HCT116 (cell line): ENCODE measurements at regions not wholly inside any gene's neighbourhood (a gene's known extent, or its start where the extent isn't known, plus 50 kb on each side); places are given as distances from the start of the nearest gene placed in this dataset.
A peak's percentile ranks its signal among the peaks of the same experiment; 100 is the strongest.

Experiments
- ATAC-seq: fragments of 200-7000 bp; cut with Tn5 transposase; 2 replicates; pipeline ENCODE4 v1.9.1; 2020; ENCODE audit warnings: mild to moderate bottlenecking, moderate library complexity
- BruUV-seq: library from RNA; stranded (reverse); fragments of 400-500 nt; replicated peaks from 2 replicates; lab custom pipeline; 2021; lab: Mats Ljungman, UMichigan
- CTCF ChIA-PET: fragments of 300-600 bp; sonication (Branson Sonifier 250); formaldehyde crosslinking; loops from one replicate; lab custom pipeline; 2021; ENCODE audit warnings: antibody characterized with exemption; lab: Charles Lee
- POLR2A ChIA-PET: fragments of 300-600, 350-600 bp; sonication (Branson Sonifier 250); formaldehyde crosslinking; loops from one replicate; lab custom pipeline; 2021; ENCODE audit warnings: antibody characterized with exemption; lab: Charles Lee
- RAD21 ChIA-PET, 2 experiments: fragments of 300-600 bp; sonication (Branson Sonifier 250); formaldehyde crosslinking; loops; one replicate each; lab custom pipeline; 2023; ENCODE audit warnings: low total read pairs in 2 of 2; ENCODE audit not compliant: uncharacterized antibody in 2 of 2, unreplicated experiment in 2 of 2, low non-redundant PET in 1 of 2; lab: Charles Lee
- DNase-seq: peaks from one replicate; pipeline ENCODE4 v3.0.0-alpha.2; 2010; ENCODE audit warnings: low read depth, low spot score
- H2AFZ ChIP-seq: fragments of 200-600 bp; shearing (Covaris generic), sonication (generic); 2 replicates; pipeline ENCODE4 v1.6.1; 2017; ENCODE audit warnings: low read depth, mixed run types, mixed read lengths, antibody characterized with exemption, low read length; ENCODE audit not compliant: poor library complexity, severe bottlenecking
- H3K27ac ChIP-seq: 2 replicates; pipeline ENCODE4 v1.5.1; 2012; ENCODE audit warnings: low read depth, low read length
- H3K27me3 ChIP-seq: fragments of 200-600 bp; sonication (generic); 2 replicates; pipeline ENCODE4 v1.6.1; 2016; ENCODE audit warnings: mixed run types, low read length, mixed read lengths; ENCODE audit not compliant: insufficient read depth
- H3K36me3 ChIP-seq, 2 experiments: fragments of 200-500 bp in 1 of 2; fragments of 200-600 bp in 1 of 2; sonication (Bioruptor generic) in 1 of 2; sonication (generic) in 1 of 2; 2 replicates each; pipeline versions ENCODE4 v1.5.1 to v1.6.1; 2014 to 2016; ENCODE audit warnings: low read length in 2 of 2, inconsistent platforms in 1 of 2, mixed read lengths in 1 of 2, mixed run types in 1 of 2; ENCODE audit not compliant: insufficient read depth in 2 of 2, control insufficient read depth in 1 of 2
- H3K4me1 ChIP-seq, 2 experiments: fragments of 200-600 bp in 1 of 2; sonication (generic) in 1 of 2; 2 replicates each; pipeline versions ENCODE4 v1.5.1 to v1.6.1; 2012 to 2017; ENCODE audit warnings: low read length in 2 of 2, inconsistent platforms in 1 of 2, mild to moderate bottlenecking in 1 of 2, mixed read lengths in 1 of 2, mixed run types in 1 of 2, moderate library complexity in 1 of 2; ENCODE audit not compliant: insufficient read depth in 2 of 2, control insufficient read depth in 1 of 2
- H3K4me2 ChIP-seq: fragments of 200-600 bp; sonication (generic); 2 replicates; pipeline ENCODE4 v1.6.1; 2017; ENCODE audit warnings: mixed run types, low read length, mixed read lengths
- H3K4me3 ChIP-seq, 2 experiments: fragments of 200-600 bp in 1 of 2; sonication (generic) in 1 of 2; replicated peaks in 1 of 2; 2 replicates each; pipeline ENCODE4 v1.5.1; 2011 to 2016; ENCODE audit warnings: low read length in 2 of 2, control low read depth in 1 of 2, low read depth in 1 of 2, mild to moderate bottlenecking in 1 of 2, mixed read lengths in 1 of 2, mixed run types in 1 of 2
- H3K79me2 ChIP-seq: fragments of 200-600 bp; sonication (generic); 2 replicates; pipeline ENCODE4 v1.6.1; 2017; ENCODE audit warnings: mild to moderate bottlenecking, mixed run types, low read length, moderate library complexity, mixed read lengths; ENCODE audit not compliant: insufficient read depth
- H3K9ac ChIP-seq: fragments of 200-600 bp; sonication (generic); 2 replicates; pipeline ENCODE4 v1.6.1; 2016; ENCODE audit warnings: low read length, mixed read lengths
- H3K9me2 ChIP-seq: fragments of 200-600 bp; sonication (generic), shearing (Covaris generic); 2 replicates; pipeline ENCODE4 v1.6.1; 2017; ENCODE audit warnings: mixed run types, mild to moderate bottlenecking, moderate library complexity; ENCODE audit not compliant: insufficient read depth
- H3K9me3 ChIP-seq, 2 experiments: fragments of 200-500 bp in 1 of 2; fragments of 200-600 bp in 1 of 2; sonication (Bioruptor generic) in 1 of 2; sonication (generic) in 1 of 2; 2 replicates each; pipeline ENCODE4 v1.6.1; 2014 to 2017; ENCODE audit warnings: low read length in 2 of 2, mixed read lengths in 2 of 2, inconsistent platforms in 1 of 2, low read depth in 1 of 2, mild to moderate bottlenecking in 1 of 2, mixed run types in 1 of 2, moderate library complexity in 1 of 2; ENCODE audit not compliant: control insufficient read depth in 1 of 2, insufficient read depth in 1 of 2
- H4K20me1 ChIP-seq: fragments of 200-600 bp; sonication (generic), shearing (Covaris generic); 2 replicates; pipeline ENCODE4 v1.6.1; 2017; ENCODE audit warnings: mixed run types, mild to moderate bottlenecking, moderate library complexity; ENCODE audit not compliant: insufficient read depth
- ATF3 ChIP-seq: IDR thresholded peaks from 2 replicates; pipeline ENCODE4 v1.6.1; 2012
- CBX3 ChIP-seq: IDR thresholded peaks from 2 replicates; pipeline ENCODE4 v1.6.1; 2012; ENCODE audit warnings: low read depth
- CEBPB ChIP-seq: IDR thresholded peaks from 2 replicates; pipeline ENCODE4 v1.6.1; 2012; ENCODE audit warnings: low read depth
- EGR1 ChIP-seq: IDR thresholded peaks from 2 replicates; pipeline ENCODE4 v1.6.1; 2012; ENCODE audit warnings: low read depth
- ELF1 ChIP-seq: IDR thresholded peaks from 2 replicates; pipeline ENCODE4 v1.6.1; 2012; ENCODE audit warnings: low read depth, borderline replicate concordance
- EZH2 ChIP-seq: fragments of 200-600 bp; sonication (generic); IDR thresholded peaks from 2 replicates; pipeline ENCODE4 v1.6.1; 2017; ENCODE audit warnings: antibody characterized with exemption, mixed run types
- EZH2phosphoT487 ChIP-seq: fragments of 200-600 bp; IDR thresholded peaks from 2 replicates; pipeline ENCODE4 v1.6.1; 2018; ENCODE audit warnings: antibody characterized with exemption, borderline replicate concordance
- FOSL1 ChIP-seq: IDR thresholded peaks from 2 replicates; pipeline ENCODE4 v1.6.1; 2012; ENCODE audit warnings: low read depth
- MAX ChIP-seq: IDR thresholded peaks from 2 replicates; pipeline ENCODE4 v1.6.1; 2012
- POLR2A ChIP-seq: IDR thresholded peaks from 2 replicates; pipeline ENCODE4 v1.7.0; 2011; ENCODE audit warnings: borderline replicate concordance; ENCODE audit not compliant: insufficient read depth, insufficient read length; ENCODE audit errors: extremely low read depth
- POLR2AphosphoS5 ChIP-seq: IDR thresholded peaks from 2 replicates; pipeline ENCODE4 v1.6.1; 2011; ENCODE audit warnings: mild to moderate bottlenecking, low read depth, low read length, moderate library complexity
- REST ChIP-seq: IDR thresholded peaks from 2 replicates; pipeline ENCODE4 v1.6.1; 2012; ENCODE audit warnings: low read depth
- SIN3A ChIP-seq: IDR thresholded peaks from 2 replicates; pipeline ENCODE4 v1.6.1; 2012; ENCODE audit warnings: low read depth
- SP1 ChIP-seq: IDR thresholded peaks from 2 replicates; pipeline ENCODE4 v1.6.1; 2012; ENCODE audit warnings: low read depth
- SRF ChIP-seq: IDR thresholded peaks from 2 replicates; pipeline ENCODE4 v1.6.1; 2012; ENCODE audit warnings: low read depth
- YY1 ChIP-seq: IDR thresholded peaks from 2 replicates; pipeline ENCODE4 v1.6.1; 2011; ENCODE audit warnings: low read length, low read depth, moderate library complexity, mild to moderate bottlenecking; ENCODE audit not compliant: insufficient replicate concordance; ENCODE audit errors: extremely low read depth
- ZBTB33 ChIP-seq: IDR thresholded peaks from 2 replicates; pipeline ENCODE4 v1.6.1; 2011; ENCODE audit warnings: mild to moderate bottlenecking, low read length, moderate library complexity; ENCODE audit not compliant: insufficient replicate concordance; ENCODE audit errors: extremely low read depth
- ZFX ChIP-seq: fragments of 450-650 bp; IDR thresholded peaks from 2 replicates; pipeline ENCODE4 v1.6.1; 2017
- ZNF274 ChIP-seq: fragments of 200-500 bp; sonication (Bioruptor generic); IDR thresholded peaks from 2 replicates; pipeline ENCODE4 v1.6.1; 2014; ENCODE audit warnings: mild to moderate bottlenecking, low read depth, low read length, inconsistent platforms
- intact Hi-C: fragments of 100-400 bp; cut with micrococcal nuclease; formaldehyde crosslinking; loops from 2 replicates; pipeline ENCODE4 v1.10.0; 2022

- Histone ChIP-seq H3K79me2 (no peaks in the 10 kb centered on the region), H3K4me1 (peaks cover 0 to 6% of the 10 kb centered on the region in 2 experiments; a peak in 2 of 4 replicates), H3K27me3 (no peaks in the 10 kb centered on the region), H3K4me2 (peak overlapping the region; percentile 44), H3K27ac (no peak overlapping the region), H2AFZ (peak overlapping the region; percentile 2), H3K36me3 (no peaks in the 10 kb centered on the region), H4K20me1 (no peaks in the 10 kb centered on the region), H3K9me2 (no peaks in the 10 kb centered on the region), H3K4me3 (peak overlapping the region in 1 of 2 experiments; percentile 15; a peak in 2 of 4 replicates), H3K9ac (no peak overlapping the region), H3K9me3 (no peaks in the 10 kb centered on the region)
- peak; percentile 22; the same call in 1 of the 2 replicates for ATAC-seq
- ChIA-PET RAD21 (no interaction called here), CTCF (no interaction called here), POLR2A (no interaction called here)
- DNase-seq, result no peak
- intact Hi-C loops, result no loop called here
- no TSS peak for BruUV-seq
- no peak for TF ChIP-seq ZBTB33
- TF ChIP-seq SIN3A, result no peak
- no peak for TF ChIP-seq ZFX
- no peak for TF ChIP-seq ELF1
- TF ChIP-seq REST, result no peak
- TF ChIP-seq EZH2, result no peak
- no peak for TF ChIP-seq SRF
- TF ChIP-seq SP1, result no peak
- no peak for TF ChIP-seq ZNF274
- TF ChIP-seq CBX3, result no peak
- no peak for TF ChIP-seq FOSL1
- TF ChIP-seq ATF3, result no peak
- TF ChIP-seq MAX, result no peak
- TF ChIP-seq CEBPB, result no peak
- TF ChIP-seq POLR2A, result no peak
- TF ChIP-seq EZH2phosphoT487, result no peak
- TF ChIP-seq YY1, result no peak
- no peak for TF ChIP-seq EGR1
- no peak for TF ChIP-seq POLR2AphosphoS5
These were observed 104.0 kb upstream of the BCAT1 start for GRCh38 chr12:25052914-25053211.
